HG02840 (cell line): ENCODE measurements at regions not wholly inside any gene's neighbourhood (a gene's known extent, or its start where the extent isn't known, plus 50 kb on each side); places are given as distances from the start of the nearest gene placed in this dataset.
"Not testable (repeated sequence)": the region's sequence is repeated elsewhere in the genome, so short reads cannot be mapped to it uniquely, and the experiment has no call there.

Experiments
- ATAC-seq: cut with Tn5 transposase; IDR thresholded peaks from one replicate; pipeline ENCODE4 v1.9.1; 2021; ENCODE audit warnings: mild to moderate bottlenecking, moderate library complexity, moderate number of reproducible peaks; ENCODE audit not compliant: unreplicated experiment, low FRiP score

DNA sequence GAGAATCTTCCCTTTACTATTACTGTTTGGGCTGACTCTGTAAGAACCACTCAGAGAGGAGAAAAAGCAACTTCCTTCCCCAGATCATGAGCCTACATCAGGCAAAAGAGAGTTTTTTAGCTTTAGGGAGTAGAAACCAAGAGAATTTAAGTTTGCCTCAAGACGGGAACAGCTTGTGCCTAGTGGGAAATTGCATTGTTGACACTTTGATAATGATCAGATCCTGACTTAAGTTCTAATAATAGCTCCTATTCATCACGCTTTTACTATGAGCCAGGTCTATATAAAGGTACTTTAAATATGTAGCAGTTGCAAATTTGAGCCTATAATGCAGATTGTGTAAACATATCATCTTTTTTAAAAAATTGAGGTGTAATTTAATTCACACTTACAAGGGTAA lies 298.2 kb downstream of the MAN2A1 start:
- no peak for ATAC-seq

DNA sequence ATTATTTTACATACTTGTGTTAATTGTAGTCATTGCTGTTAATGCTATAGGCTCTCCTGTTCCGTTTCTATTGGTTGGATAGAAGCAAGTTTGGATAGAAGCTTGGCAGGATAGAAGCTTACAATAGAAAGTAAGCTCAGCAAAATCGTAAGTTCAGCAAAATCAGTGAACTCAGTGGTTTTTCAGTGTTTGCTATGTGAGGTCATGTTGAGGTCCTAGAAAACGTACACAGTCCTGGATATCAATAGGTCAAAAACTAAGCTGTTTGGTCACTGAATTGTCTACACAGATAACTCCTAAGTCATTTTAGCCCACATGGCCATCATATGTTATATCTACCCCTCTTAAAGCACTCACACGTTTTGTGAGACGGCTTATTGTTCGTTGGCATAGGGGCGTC lies 299.4 kb downstream of the MAN2A1 start:
- ATAC-seq, result no peak

DNA sequence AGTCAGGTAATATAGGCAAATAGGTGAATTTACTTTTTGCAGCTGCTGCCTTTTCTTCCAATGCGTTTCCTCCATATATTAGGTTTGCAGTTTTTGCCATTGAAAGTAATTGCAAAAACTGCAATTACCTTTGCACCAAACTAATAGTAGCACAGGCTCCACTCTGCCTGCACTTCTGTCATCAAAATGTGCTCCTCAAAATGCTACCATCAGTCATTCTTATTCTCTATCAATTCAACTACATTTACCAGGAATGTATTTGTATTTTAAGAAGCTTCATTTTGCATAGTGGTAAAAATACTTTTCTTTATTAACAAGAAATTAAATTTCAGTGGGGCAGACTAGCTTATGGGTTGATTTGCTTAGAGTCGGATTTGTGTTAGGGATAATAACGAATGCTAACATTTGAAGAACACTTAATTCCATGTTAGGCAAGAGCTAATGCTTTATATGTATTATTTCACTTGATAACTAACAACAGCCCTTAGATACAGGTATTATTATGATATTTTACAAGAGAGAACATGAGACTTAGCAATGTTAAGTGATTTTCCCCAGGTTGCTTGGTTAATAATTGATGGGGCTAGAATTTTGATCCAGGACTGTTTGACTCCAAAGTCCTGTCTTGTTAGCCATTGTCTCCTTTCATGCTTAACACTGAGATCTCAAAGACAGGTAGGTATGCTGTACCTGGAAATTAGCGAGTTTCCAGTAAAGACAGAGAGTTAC lies 300.4 kb downstream of the MAN2A1 start:
- no peak for ATAC-seq

DNA sequence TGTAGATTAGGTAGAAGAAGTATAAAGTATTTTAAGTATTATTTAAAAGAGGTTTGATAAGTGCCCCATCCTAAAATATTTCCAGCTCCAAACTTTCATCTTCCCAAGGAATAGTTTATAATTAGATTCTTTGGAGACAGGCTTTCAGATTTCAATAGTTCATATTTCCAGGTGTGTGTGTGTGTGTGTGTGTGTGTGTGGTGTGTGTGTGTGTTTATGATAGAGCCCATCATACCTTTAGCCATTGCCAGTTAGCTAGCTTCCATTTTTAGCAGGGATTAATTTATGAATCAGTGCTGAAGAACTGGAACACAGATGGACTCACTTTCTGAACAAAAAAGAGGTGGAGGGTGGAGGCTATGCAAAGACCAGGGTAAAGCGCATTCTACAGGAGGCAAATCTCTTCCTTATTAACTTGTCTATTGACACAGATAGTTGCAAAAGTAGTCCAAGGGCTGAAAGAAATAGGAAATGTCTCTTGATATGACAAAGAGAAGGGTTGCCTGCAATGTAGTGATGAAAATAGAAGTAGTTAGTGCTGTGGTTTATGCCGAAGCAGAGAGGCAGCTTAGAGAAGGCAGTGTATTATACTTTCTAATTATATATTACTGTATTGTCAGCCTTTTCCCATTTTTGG lies 301.1 kb downstream of the MAN2A1 start:
- ATAC-seq, result no peak

DNA sequence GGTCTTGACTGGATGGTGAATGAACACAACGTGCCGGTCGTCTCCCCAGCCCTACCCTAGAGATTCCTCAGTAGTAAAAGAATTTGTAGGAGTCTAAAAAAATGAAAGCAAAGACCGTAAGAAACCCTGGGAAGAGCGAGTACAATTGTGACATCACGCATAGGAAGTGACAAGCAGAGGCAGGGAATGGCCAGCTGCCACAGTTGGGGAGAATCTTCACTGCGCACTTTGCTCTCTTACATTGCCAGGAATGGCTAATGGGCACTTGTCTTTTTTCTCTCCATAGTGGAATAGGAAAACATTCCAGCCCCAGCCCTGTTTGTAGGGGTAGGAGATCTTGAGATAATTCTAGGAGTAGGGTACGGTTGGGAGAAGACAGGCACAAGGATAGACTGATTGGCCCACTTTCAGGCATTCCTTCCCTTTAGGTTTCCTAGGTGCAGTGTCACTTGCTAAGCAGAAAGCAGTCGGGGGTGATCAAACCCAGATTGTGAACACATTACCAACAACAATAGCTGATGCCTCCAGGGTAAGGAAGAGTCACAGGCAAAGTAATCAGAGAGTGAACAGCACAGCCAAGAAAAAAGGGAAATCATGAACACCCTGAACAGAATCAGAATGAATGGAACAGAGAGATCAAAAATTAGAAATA lies 302.7 kb downstream of the MAN2A1 start:
- no peak for ATAC-seq

DNA sequence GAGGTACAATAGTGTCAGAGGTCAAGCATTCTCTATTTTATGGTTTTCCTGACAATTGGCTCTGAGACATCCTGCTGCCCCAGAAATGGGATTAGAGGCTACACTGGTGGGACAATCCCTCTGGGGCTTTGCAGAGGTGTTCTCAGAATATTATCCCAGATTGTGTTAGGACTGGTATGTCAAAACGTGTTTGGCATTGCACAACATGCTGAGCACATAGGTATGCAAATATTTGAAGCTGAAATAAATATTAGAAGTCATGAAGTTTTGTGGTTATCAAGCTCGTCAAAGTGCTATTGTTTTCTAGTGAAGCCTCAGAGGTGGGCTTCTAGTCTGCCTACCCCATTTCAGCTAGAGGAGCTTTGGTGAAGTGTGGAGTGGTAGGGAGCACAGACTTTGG lies 304.4 kb downstream of the MAN2A1 start:
- no peak for ATAC-seq

DNA sequence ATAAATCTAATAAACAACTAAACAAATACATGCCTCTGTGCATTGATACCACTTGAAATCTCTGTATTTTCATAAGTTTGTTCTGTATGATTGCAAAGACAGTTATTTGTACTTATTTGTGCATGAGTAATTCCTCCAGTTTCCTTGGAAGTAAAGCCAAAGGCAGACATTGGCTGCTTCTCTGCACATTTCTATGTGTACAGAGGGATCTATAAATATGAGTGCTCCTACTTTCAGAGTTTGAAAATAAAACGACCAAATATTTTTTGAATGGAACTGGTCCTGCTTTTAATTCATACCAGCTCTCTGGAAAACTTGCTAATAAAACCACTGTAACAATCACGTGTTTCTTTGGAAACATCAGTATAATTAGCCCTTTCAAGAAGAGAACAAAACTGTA lies 306.5 kb downstream of the MAN2A1 start:
- no peak for ATAC-seq

DNA sequence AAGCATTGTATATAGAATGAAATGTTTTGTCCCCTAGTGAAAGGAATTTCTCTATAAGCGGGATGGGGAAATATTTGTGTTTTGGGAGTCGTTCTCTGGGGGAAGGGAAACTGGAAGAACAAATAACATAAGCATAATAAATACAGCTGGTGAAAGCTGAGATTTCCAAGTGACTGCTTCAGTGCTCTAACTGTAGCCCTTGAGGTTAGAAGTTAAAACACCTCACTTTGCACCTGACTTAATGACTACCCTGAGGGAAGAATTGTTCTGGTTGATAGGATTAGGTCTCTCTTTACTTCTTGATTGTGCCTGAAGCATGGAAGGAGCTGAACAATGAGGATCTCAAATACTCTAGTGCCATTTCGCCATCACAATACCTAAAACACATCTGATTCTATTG lies 307.4 kb downstream of the MAN2A1 start:
- no peak for ATAC-seq

DNA sequence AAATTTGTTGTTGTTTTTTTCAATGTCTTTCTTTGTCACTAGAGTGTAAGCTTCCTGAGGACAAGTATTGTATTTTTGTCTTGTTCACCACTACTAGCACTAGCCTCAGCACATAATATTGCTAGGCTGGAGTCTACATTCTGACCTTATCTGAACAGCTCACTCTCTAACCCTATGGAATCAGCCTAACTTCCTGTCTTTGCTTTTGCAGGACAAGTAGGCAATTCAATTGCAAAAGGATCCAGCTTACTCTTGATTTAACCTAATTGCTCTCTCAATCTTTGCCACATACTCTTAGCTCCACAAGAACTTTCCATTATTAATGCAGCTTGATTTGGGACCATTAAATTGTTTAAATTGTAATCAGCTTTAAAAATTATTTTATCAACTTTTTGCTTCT lies 308.5 kb downstream of the MAN2A1 start:
- ATAC-seq, result no peak

DNA sequence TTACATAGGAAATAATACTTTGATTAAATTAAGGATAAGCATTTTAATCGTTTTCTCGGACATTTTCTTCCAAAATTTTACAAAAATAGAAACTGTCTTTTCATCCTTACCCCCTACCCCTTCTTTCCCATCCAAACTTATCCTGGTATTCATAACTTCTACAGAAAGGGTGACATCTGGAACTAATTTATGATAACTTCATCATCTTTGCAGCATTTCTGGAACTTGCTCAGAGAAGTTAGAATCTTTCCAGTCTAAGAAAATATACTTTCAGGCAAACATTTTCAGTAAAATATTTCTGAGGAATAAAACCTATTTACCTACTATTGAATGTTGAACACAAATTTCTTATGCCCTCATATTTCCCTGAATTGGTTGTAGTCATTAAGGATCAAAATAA lies 309.0 kb downstream of the MAN2A1 start:
- ATAC-seq, result no peak

DNA sequence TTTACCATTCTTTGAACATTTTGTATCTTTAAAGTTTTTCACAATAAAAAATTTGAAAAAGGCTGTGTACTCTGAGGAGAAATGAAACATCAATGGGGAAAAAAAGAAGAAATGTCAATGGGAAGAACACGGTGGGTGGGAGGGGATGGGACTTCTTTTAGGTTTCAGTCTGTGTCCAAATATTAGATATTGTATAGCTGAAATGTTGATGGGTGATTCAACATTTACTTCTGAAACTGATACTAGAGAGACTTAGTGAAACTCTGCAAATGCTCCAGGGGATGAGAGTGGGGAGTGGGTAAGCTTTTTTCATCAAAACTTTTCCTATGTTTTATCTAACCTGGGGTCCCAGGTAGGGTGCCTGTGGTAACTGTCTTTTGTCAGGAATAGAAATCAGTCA lies 311.9 kb downstream of the MAN2A1 start:
- no peak for ATAC-seq

DNA sequence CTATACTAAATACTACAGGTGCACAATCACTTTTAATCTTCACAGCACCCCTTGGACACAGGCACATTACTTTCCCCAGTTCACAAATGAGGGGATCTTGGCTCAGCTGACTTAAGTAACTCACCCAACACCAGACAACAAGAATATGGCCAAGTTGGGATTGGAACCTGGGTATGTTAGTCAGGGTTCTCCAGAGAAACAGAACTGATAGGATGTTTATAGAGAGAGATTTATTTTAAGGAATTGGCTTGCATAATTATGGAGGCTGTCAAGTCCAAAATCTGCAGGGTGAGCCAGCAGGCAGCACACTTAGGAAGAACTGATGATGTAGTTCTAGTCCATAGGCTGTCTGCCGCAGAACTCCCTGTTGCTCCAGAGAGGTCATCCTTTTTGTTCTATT lies 312.9 kb downstream of the MAN2A1 start:
- no peak for ATAC-seq

DNA sequence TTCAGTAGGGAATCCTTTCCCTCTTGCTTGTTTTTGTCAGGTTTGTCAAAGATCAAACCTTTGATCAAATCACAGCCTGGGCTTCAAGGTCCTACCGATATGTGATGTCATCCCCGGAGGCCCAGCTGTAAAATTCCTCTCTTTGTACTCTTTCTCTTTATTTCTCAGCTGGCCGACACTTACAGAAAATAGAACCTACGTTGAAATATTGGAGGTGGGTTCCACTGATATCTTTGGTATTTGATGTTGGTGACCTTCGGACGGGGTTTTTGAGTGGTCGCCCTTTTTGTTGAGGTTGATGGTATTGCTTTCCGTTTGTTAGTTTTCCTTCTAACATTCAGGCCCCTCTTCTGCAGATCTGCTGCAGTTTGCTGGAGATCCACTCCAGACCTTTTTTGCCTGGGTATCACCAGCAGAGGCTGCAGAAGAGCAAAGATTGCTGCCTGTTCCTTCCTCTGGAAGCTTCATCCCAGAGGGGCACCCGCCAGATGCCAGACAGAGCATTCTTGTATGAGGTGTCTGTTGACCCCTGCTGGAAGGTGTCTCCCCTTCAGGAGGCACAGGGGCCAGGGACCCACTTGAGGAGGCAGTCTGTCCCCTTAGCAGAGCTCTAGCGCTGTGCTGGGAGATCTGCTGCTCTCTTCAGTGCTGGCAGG lies 316.3 kb downstream of the MAN2A1 start:
- not testable (repeated sequence) for ATAC-seq

DNA sequence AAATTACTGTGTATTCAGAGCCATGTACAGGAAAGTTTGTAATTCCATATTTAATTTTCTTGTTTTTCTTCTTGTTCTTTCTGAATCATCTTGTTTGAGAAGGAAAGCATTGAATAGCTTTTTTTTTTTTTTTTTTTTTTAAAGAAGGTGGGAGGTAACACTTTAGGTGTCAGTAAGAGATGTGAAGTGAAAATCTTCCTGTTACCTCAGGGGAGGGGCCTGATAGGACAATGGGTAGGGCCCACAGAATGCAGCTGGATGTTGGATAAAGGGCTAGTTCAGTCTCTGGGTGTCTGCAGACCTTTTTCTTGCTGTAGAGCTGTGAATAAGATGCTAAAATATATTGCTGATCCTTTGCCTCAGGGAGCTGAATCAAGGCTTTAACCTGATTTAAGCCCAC lies 317.4 kb downstream of the MAN2A1 start:
- no peak for ATAC-seq

DNA sequence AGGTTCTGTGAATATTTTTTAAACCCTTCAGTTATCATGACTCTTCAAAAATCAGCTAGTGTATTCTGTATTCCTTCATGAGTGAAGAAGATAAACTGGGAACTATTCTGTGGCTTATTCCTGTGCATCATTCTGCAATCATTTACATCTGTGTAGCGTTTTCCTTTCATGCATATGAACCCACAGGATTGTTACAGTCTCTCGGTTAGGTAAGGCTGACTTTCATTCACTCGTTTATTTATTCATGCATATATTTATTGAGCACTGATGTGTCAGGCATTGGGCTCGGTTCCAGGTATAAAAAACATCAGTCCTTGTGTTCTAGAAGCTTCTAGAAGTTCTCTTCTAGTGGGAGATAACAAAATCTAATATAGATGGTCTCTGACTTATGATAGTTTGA lies 318.4 kb downstream of the MAN2A1 start:
- no peak for ATAC-seq

DNA sequence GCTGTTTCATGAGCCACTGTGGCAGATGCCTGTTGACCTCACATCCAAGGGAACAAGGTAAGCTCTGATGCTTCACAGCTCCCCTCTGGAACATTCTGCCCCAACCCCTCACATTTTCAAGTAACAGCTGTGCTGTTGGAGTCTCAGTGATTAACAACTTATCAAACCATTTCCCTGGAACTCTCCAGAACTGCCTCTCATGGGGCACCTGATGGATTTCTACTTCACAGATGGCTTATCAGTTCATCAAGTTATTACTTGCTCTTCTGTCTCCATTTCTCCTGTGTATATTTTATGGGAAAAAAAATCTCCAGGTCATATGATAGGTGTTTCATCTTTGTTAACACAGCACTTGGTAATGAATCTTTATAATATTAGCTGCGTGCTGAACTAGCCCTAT lies 322.4 kb downstream of the MAN2A1 start:
- ATAC-seq, result no peak

DNA sequence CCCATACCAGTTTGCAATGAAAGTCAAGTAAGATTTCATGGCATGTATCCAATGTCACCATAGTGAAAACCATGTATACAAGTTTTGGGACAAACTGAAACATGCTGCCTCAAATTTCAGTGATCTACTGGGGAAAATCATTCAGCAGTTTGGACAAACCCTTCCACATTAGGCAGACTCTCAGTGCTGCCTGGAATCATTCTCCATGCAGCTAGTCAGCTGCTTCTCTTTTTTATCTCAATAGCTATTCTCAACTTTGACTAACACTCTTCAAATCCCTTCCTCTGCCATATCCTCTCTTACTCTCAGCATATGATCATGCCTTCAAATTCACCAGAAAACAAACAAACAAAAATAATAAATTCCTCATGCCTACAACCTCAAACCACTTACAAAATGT lies 323.3 kb downstream of the MAN2A1 start:
- no peak for ATAC-seq

DNA sequence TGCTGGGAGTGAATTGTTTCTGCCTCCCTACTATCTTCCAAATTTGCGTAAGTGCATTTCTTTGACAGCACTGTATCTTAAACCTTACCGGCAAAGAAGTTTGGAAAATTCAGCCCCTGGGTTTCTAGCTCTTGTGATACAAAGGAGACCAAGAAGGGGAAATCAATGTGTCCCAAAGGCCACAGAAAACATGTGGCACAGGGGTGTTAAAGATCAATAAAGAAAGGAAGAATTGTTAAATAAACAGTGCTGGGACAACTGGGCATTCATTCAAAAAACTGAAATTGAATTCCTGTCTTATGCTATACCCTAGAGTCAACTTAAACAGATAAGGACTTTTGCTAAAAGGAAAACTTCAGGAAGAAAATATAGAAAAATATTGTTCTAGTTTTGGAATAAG lies 328.1 kb downstream of the MAN2A1 start:
- no peak for ATAC-seq

DNA sequence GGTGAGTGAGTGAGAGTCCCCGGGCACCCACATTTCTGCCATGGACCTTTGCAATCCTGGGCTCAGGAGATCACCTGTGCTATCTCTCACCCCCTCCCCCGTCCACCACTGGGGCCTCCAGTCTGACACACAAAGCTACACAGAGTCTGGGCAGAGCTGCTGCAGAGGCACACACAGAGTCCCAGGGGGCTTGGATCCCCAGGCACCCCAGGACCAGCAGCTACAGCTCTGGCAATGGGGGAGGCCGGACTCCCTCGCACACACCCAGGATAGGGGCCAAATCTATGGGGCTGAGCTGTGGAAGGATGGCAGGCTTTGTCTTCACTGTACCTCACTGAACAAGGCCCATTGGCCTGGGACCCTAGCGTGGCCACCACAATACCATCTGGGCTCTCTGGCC lies 328.8 kb downstream of the MAN2A1 start:
- ATAC-seq, result no peak

DNA sequence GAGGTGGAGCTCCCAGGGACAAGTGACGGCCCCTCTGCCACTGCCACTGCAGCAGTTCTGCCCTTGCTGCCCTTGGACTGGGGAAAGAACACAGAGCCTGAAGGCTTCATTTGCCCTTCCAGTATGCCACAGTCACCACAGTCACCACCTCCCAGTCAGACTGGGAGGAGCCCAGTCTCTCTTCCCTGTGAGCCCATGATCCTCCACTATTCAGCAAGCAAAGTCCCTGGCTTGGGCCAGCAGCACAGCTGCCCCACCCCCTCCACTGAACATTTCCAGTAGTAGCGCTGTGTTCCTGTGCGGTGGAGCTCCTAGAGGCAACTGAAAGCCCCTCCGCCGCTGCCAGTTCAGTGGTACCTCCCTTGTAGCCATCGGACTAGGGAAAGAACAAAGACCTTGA lies 329.4 kb downstream of the MAN2A1 start:
- no peak for ATAC-seq

DNA sequence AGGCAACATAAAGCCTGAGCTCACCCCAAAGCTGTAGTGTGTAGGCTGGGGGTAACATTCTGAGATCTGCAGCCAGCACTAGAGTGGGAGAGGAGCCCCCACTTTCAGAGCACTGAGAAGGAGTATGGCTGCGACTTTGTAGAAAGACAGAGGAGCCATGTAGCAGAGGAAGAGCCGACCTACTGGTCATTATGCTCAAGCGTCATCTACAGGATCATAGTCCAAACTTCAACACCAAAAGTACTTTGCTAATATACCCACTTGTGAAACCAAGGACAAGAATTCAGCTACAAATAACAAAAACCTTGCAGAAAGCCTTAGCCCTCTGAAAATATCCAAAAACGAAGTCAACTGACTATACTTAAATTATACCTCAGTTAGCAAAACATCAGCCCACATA lies 330.1 kb downstream of the MAN2A1 start:
- no peak for ATAC-seq
